Activated naive CD4-positive, alpha-beta T cell treated with Interleukin-2 at 50 U/mL for 16 hours (primary cell): ENCODE measurements at regions not wholly inside any gene's neighbourhood (a gene's known extent, or its start where the extent isn't known, plus 50 kb on each side); places are given as distances from the start of the nearest gene placed in this dataset.

Source experiments
- DNase-seq: peaks from one replicate; pipeline ENCODE4 v3.0.0-alpha.2; 2020

- no peak for DNase-seq
These were observed 529.2 kb upstream of the GOLIM4 start for GRCh38 chr3:168624892-168625448.

- DNase-seq, result no peak
These were observed 528.5 kb upstream of the GOLIM4 start for GRCh38 chr3:168624195-168624594.

- DNase-seq, result no peak
These were observed 527.1 kb upstream of the GOLIM4 start for GRCh38 chr3:168622795-168623194.

- DNase-seq, result no peak
These were observed 525.1 kb upstream of the GOLIM4 start for GRCh38 chr3:168620854-168621253.

GRCh38 chr3:168618827-168619470 lies 523.2 kb upstream of the GOLIM4 start:
- DNase-seq, result no peak

GRCh38 chr3:168617658-168618057 lies 521.9 kb upstream of the GOLIM4 start:
- DNase-seq, result no peak

- no peak for DNase-seq
These were observed 521.2 kb upstream of the GOLIM4 start for GRCh38 chr3:168616915-168617314.

- DNase-seq, result no peak
These were observed 519.8 kb upstream of the GOLIM4 start for GRCh38 chr3:168615493-168616020.

- no peak for DNase-seq
These were observed 517.4 kb upstream of the GOLIM4 start for GRCh38 chr3:168613151-168613550.

- DNase-seq, result no peak
These were observed 516.9 kb upstream of the GOLIM4 start for GRCh38 chr3:168612671-168613070.

- no peak for DNase-seq
These were observed 516.1 kb upstream of the GOLIM4 start for GRCh38 chr3:168611826-168612225.

- DNase-seq, result no peak
These were observed 513.2 kb upstream of the GOLIM4 start for GRCh38 chr3:168608926-168609325.

- DNase-seq, result no peak
These were observed 509.0 kb upstream of the GOLIM4 start for GRCh38 chr3:168604767-168605166.

- DNase-seq, result no peak
These were observed 502.5 kb upstream of the GOLIM4 start for GRCh38 chr3:168598250-168598649.

- DNase-seq, result no peak
These were observed 500.6 kb upstream of the GOLIM4 start for GRCh38 chr3:168596175-168596823.

GRCh38 chr3:168591587-168591986 lies 495.9 kb upstream of the GOLIM4 start:
- no peak for DNase-seq

GRCh38 chr3:168589376-168589775 lies 493.7 kb upstream of the GOLIM4 start:
- no peak for DNase-seq

- DNase-seq, result no peak
These were observed 489.8 kb upstream of the GOLIM4 start for GRCh38 chr3:168585544-168585943.

GRCh38 chr3:168583977-168584376 lies 488.3 kb upstream of the GOLIM4 start:
- DNase-seq, result no peak

GRCh38 chr3:168582503-168582902 lies 486.8 kb upstream of the GOLIM4 start:
- no peak for DNase-seq

GRCh38 chr3:168581771-168582225 lies 486.1 kb upstream of the GOLIM4 start:
- no peak for DNase-seq

GRCh38 chr3:168579010-168579409 lies 483.3 kb upstream of the GOLIM4 start:
- no peak for DNase-seq

- DNase-seq, result no peak
These were observed 480.0 kb upstream of the GOLIM4 start for GRCh38 chr3:168575750-168576149.

GRCh38 chr3:168574455-168575158 lies 478.9 kb upstream of the GOLIM4 start:
- DNase-seq, result no peak
